GM23248 (cell line): ENCODE measurements at regions not wholly inside any gene's neighbourhood (a gene's known extent, or its start where the extent isn't known, plus 50 kb on each side); places are given as distances from the start of the nearest gene placed in this dataset.

Experiments
- EZH2 ChIP-seq: fragments of 200-600 bp; sonication (generic); IDR thresholded peaks from 2 replicates; pipeline ENCODE4 v1.6.1; 2018; ENCODE audit warnings: antibody characterized with exemption, mild to moderate bottlenecking; ENCODE audit not compliant: insufficient read depth, poor library complexity, severe bottlenecking
- EZH2phosphoT487 ChIP-seq: fragments of 200-600 bp; sonication (generic); IDR thresholded peaks from 2 replicates; pipeline ENCODE4 v1.6.1; 2018; ENCODE audit warnings: antibody characterized with exemption, moderate library complexity, mild to moderate bottlenecking, low read depth; ENCODE audit not compliant: insufficient read depth

DNA sequence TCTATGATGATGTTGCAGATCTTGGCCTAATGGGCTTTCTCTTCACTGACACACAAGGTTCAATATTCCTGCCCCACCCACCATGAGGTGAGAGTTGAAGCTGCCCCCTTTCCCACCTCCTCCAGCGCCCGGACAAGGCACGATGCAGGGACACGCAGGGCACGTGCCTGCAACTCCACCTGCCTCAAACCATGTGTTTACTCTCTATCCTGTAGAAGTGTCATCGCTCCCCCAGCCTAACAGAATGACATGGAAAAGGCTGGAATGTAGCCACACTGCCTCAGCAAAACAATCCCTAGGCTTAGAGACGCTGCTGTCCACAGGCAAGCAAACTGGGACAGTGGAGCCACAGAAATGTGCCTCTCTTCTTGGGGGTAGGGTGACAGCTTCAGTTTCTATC, 92.9 kb upstream of the SOD1 start:
- TF ChIP-seq EZH2 (no peak), EZH2phosphoT487 (no peak)
